ENCODE measurements at regions not wholly inside any gene's neighbourhood (a gene's known extent, or its start where the extent isn't known, plus 50 kb on each side); places are given as distances from the start of the nearest gene placed in this dataset.

DNA sequence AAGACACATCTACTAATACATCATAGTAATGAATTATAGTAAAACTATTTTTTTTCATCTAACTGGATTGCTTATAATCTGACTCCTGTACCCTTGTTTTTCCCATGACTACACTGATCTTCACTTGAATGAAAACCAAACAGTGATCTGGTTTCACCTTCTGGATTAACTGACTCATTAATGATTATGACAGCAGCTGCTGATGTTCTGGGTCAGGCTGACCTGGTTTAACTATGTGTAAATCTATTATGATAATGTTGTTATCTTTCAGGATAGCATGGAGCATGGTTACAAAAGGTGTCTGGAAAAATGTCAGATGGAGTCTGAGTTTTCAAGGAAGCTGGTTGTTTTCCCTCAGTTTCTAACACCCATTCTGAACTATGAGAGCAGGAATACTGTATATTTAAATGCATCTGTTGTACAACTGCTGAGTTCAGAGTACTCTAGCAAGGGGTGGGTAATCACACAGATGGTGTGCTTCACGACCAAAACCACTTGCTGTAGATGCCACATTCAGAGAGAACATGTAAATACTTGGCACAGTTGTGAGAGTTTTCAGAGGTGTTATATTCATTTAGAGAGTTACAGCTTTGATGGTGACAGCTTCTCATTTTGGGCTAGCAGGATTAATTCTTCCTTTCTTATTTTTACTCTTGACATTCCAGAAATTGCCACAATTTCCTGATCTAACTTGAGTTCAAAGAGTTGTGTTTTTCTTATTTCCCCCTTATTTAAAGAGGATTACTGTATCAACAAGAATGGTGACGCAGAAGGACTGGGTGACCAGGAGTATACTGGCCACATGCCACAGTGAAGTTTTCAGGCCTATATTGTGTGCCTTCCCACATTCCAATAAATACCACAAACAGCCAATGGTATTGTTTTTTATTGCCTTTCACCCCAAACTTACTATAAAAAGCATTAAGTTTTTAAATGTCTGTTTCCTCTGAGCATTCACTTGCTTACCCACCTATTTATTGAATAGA is 249.7 kb upstream of the TET2 start:
- TF ChIP-seq, protein P1, sequence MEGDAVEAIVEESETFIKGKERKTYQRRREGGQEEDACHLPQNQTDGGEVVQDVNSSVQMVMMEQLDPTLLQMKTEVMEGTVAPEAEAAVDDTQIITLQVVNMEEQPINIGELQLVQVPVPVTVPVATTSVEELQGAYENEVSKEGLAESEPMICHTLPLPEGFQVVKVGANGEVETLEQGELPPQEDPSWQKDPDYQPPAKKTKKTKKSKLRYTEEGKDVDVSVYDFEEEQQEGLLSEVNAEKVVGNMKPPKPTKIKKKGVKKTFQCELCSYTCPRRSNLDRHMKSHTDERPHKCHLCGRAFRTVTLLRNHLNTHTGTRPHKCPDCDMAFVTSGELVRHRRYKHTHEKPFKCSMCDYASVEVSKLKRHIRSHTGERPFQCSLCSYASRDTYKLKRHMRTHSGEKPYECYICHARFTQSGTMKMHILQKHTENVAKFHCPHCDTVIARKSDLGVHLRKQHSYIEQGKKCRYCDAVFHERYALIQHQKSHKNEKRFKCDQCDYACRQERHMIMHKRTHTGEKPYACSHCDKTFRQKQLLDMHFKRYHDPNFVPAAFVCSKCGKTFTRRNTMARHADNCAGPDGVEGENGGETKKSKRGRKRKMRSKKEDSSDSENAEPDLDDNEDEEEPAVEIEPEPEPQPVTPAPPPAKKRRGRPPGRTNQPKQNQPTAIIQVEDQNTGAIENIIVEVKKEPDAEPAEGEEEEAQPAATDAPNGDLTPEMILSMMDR (IDR thresholded peaks at IDR 0.05; ENCODE audit: low read length), result no peak
- no peak for TF ChIP-seq EZH2 (IDR thresholded peaks at IDR 0.05; ENCODE audit: borderline replicate concordance, low read length)
